BLaER1 (cell line): ENCODE measurements at regions not wholly inside any gene's neighbourhood (a gene's known extent, or its start where the extent isn't known, plus 50 kb on each side); places are given as distances from the start of the nearest gene placed in this dataset.

Experiments used
- H3K27ac ChIP-seq: shearing (Covaris generic); formaldehyde crosslinking; 2 replicates; pipeline ENCODE4 v1.8.1; 2022
- H3K27me3 ChIP-seq: shearing (Covaris generic); formaldehyde crosslinking; 2 replicates; pipeline ENCODE4 v1.8.1; 2022
- H3K36me3 ChIP-seq: shearing (Covaris generic); formaldehyde crosslinking; 2 replicates; pipeline ENCODE4 v1.8.1; 2022
- H3K4me1 ChIP-seq: shearing (Covaris generic); formaldehyde crosslinking; 2 replicates; pipeline ENCODE4 v1.8.1; 2022
- H3K4me2 ChIP-seq: shearing (Covaris generic); formaldehyde crosslinking; 2 replicates; pipeline ENCODE4 v1.8.1; 2022
- H3K4me3 ChIP-seq: shearing (Covaris generic); formaldehyde crosslinking; 2 replicates; pipeline ENCODE4 v1.8.1; 2022
- H3K9ac ChIP-seq: shearing (Covaris generic); formaldehyde crosslinking; 2 replicates; pipeline ENCODE4 v1.8.1; 2022
- H3K9me3 ChIP-seq: shearing (Covaris generic); formaldehyde crosslinking; 2 replicates; pipeline ENCODE4 v1.8.1; 2022
- H4K20me1 ChIP-seq: shearing (Covaris generic); formaldehyde crosslinking; 2 replicates; pipeline ENCODE4 v1.8.1; 2022
- Cebpa-rat ChIP-seq: shearing (Covaris generic); IDR thresholded peaks from 2 replicates; pipeline ENCODE4 v1.8.1; 2022

GRCh38 chr15:27686369-27686768 lies 412.7 kb downstream of the OCA2 start:
- Histone ChIP-seq H3K4me3 (no peak overlapping the region), H3K36me3 (no peaks in the 10 kb centered on the region), H4K20me1 (no peaks in the 10 kb centered on the region), H3K4me2 (no peak overlapping the region), H3K27me3 (no peaks in the 10 kb centered on the region), H3K9ac (no peak overlapping the region), H3K27ac (no peak overlapping the region), H3K4me1 (no peaks in the 10 kb centered on the region), H3K9me3 (no peaks in the 10 kb centered on the region)
- TF ChIP-seq Cebpa-rat, result no peak

GRCh38 chr15:27685644-27686043 lies 413.5 kb downstream of the OCA2 start:
- no peak overlapping the region for H3K27ac ChIP-seq
- no peaks in the 10 kb centered on the region for H3K27me3 ChIP-seq
- H3K4me1 ChIP-seq, result no peaks in the 10 kb centered on the region
- H4K20me1 ChIP-seq, result no peaks in the 10 kb centered on the region
- no peak overlapping the region for H3K9ac ChIP-seq
- H3K9me3 ChIP-seq, result no peaks in the 10 kb centered on the region
- H3K36me3 ChIP-seq, result no peaks in the 10 kb centered on the region
- H3K4me3 ChIP-seq, result no peak overlapping the region
- no peak overlapping the region for H3K4me2 ChIP-seq
- no peak for TF ChIP-seq Cebpa-rat

GRCh38 chr15:27683121-27683520 lies 416.0 kb downstream of the OCA2 start:
- Histone ChIP-seq H4K20me1 (no peaks in the 10 kb centered on the region), H3K36me3 (no peaks in the 10 kb centered on the region), H3K9ac (no peak overlapping the region), H3K4me2 (no peak overlapping the region), H3K27me3 (no peaks in the 10 kb centered on the region), H3K4me1 (peaks cover 18% of the 10 kb centered on the region), H3K4me3 (no peak overlapping the region), H3K27ac (no peak overlapping the region), H3K9me3 (no peaks in the 10 kb centered on the region)
- TF ChIP-seq Cebpa-rat, result no peak

- no peak overlapping the region for H3K4me3 ChIP-seq
- H3K36me3 ChIP-seq, result no peaks in the 10 kb centered on the region
- H3K27me3 ChIP-seq, result no peaks in the 10 kb centered on the region
- peaks cover 18% of the 10 kb centered on the region for H3K4me1 ChIP-seq
- no peak for TF ChIP-seq Cebpa-rat
- H3K27ac ChIP-seq, result no peak overlapping the region
- H3K9me3 ChIP-seq, result no peaks in the 10 kb centered on the region
- H4K20me1 ChIP-seq, result no peaks in the 10 kb centered on the region
- H3K4me2 ChIP-seq, result no peak overlapping the region
- no peak overlapping the region for H3K9ac ChIP-seq
Observed at GRCh38 chr15:27681038-27681437, 418.1 kb downstream of the OCA2 start.

- H3K9me3 ChIP-seq, result no peaks in the 10 kb centered on the region
- H3K36me3 ChIP-seq, result no peaks in the 10 kb centered on the region
- no peak overlapping the region for H3K27ac ChIP-seq
- peaks cover 18% of the 10 kb centered on the region for H3K4me1 ChIP-seq
- H4K20me1 ChIP-seq, result no peaks in the 10 kb centered on the region
- peak overlapping the region; percentile 47; the same call in 1 of the 2 replicates for H3K4me2 ChIP-seq
- TF ChIP-seq Cebpa-rat, result no peak
- H3K27me3 ChIP-seq, result no peaks in the 10 kb centered on the region
- H3K4me3 ChIP-seq, result no peak overlapping the region
- H3K9ac ChIP-seq, result no peak overlapping the region
Observed at GRCh38 chr15:27679731-27680471, 419.2 kb downstream of the OCA2 start.

- Histone ChIP-seq H3K9me3 (no peaks in the 10 kb centered on the region), H3K4me3 (no peak overlapping the region)
Observed at GRCh38 chr15:27679203-27679602, 419.9 kb downstream of the OCA2 start.

GRCh38 chr15:27677951-27678350 lies 421.2 kb downstream of the OCA2 start:
- no peaks in the 10 kb centered on the region for H3K36me3 ChIP-seq
- no peak for TF ChIP-seq Cebpa-rat
- H3K9me3 ChIP-seq, result no peaks in the 10 kb centered on the region
- H3K9ac ChIP-seq, result no peak overlapping the region
- no peak overlapping the region for H3K27ac ChIP-seq
- H3K27me3 ChIP-seq, result no peaks in the 10 kb centered on the region
- no peaks in the 10 kb centered on the region for H4K20me1 ChIP-seq
- H3K4me1 ChIP-seq, result peaks cover 18% of the 10 kb centered on the region
- H3K4me3 ChIP-seq, result no peak overlapping the region
- no peak overlapping the region for H3K4me2 ChIP-seq

More at GRCh38 chr15:27679203-27679602, 419.9 kb downstream of the OCA2 start:
- no peak overlapping the region for H3K9ac ChIP-seq
- no peaks in the 10 kb centered on the region for H3K27me3 ChIP-seq
- no peak for TF ChIP-seq Cebpa-rat
- no peak overlapping the region for H3K27ac ChIP-seq
- H3K4me1 ChIP-seq, result peaks cover 18% of the 10 kb centered on the region
- no peaks in the 10 kb centered on the region for H3K36me3 ChIP-seq
- H3K4me2 ChIP-seq, result peak overlapping the region; percentile 47
- H4K20me1 ChIP-seq, result no peaks in the 10 kb centered on the region

- H3K27me3 ChIP-seq, result no peaks in the 10 kb centered on the region
- H3K4me3 ChIP-seq, result no peak overlapping the region
Observed at GRCh38 chr15:27676647-27677046, 422.5 kb downstream of the OCA2 start.

GRCh38 chr15:27675571-27675970 lies 423.5 kb downstream of the OCA2 start:
- no peak for TF ChIP-seq Cebpa-rat
- Histone ChIP-seq H3K9me3 (no peaks in the 10 kb centered on the region), H3K4me2 (no peak overlapping the region), H3K4me1 (peaks cover 29% of the 10 kb centered on the region), H3K9ac (no peak overlapping the region), H3K36me3 (no peaks in the 10 kb centered on the region), H3K27me3 (no peaks in the 10 kb centered on the region), H3K27ac (no peak overlapping the region), H3K4me3 (no peak overlapping the region), H4K20me1 (no peaks in the 10 kb centered on the region)

More at GRCh38 chr15:27676647-27677046, 422.5 kb downstream of the OCA2 start:
- no peak overlapping the region for H3K27ac ChIP-seq
- H3K9me3 ChIP-seq, result no peaks in the 10 kb centered on the region
- H4K20me1 ChIP-seq, result no peaks in the 10 kb centered on the region
- H3K4me1 ChIP-seq, result peaks cover 25% of the 10 kb centered on the region
- H3K9ac ChIP-seq, result no peak overlapping the region
- TF ChIP-seq Cebpa-rat, result no peak
- no peaks in the 10 kb centered on the region for H3K36me3 ChIP-seq
- H3K4me2 ChIP-seq, result no peak overlapping the region

- TF ChIP-seq Cebpa-rat, result no peak
- Histone ChIP-seq H3K9ac (no peak overlapping the region), H3K4me3 (no peak overlapping the region), H3K9me3 (no peaks in the 10 kb centered on the region), H3K4me1 (peaks cover 28% of the 10 kb centered on the region), H3K27ac (no peak overlapping the region), H3K27me3 (no peaks in the 10 kb centered on the region), H3K36me3 (no peaks in the 10 kb centered on the region), H4K20me1 (no peaks in the 10 kb centered on the region), H3K4me2 (no peak overlapping the region)
Observed at GRCh38 chr15:27674826-27675225, 424.3 kb downstream of the OCA2 start.
